ENCODE measurements at regions not wholly inside any gene's neighbourhood (a gene's known extent, or its start where the extent isn't known, plus 50 kb on each side); places are given as distances from the start of the nearest gene placed in this dataset.

DNA sequence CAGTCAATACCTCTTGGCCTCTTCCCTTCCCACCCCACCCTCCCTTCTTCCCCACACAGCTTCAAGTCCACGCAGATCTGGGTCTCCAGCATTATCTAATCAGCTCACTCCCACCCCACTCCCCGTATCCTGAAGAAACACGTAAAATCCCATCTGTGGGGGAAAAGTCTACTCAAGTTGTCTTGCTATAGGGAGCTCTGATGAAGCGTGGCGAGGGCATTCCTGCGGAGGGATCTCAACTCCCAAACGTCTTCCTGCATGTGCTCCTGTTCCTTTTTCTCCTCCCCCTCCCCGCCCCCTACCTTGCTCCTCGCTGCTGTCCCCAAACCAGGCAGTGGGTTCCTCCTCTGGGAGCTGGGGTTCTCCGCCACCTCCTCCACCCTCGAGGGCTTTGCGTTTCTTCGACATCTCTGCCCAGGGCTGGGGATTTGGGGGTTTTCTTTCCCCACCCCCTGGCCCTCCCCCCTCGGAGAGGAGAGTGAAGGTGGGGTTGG lies 181.8 kb downstream of the TBXT start:
- no peak overlapping the region for H3K4me3 ChIP-seq (ENCODE audit: low read length, poor library complexity, severe bottlenecking)
- H3K79me2 ChIP-seq (ENCODE audit: insufficient read depth, low read length) = no peaks in the 10 kb centered on the region
- H3F3A ChIP-seq (ENCODE audit: low read depth) = no peaks in the 10 kb centered on the region
- H3K9ac ChIP-seq (ENCODE audit: low read depth, low read length, poor library complexity, severe bottlenecking) = no peak overlapping the region
- no peaks in the 10 kb centered on the region for H3K9me3 ChIP-seq (ENCODE audit: insufficient read depth, low read depth, low read length)
- H3K4me1 ChIP-seq (ENCODE audit: insufficient read depth, low read length, poor library complexity, severe bottlenecking) = peaks cover 20% of the 10 kb centered on the region
- H3K9me2 ChIP-seq (replicated peaks; ENCODE audit: low read depth, low read length) = no peaks in the 10 kb centered on the region
- H3K4me2 ChIP-seq (ENCODE audit: low read depth, low read length, poor library complexity, severe bottlenecking) = peak overlapping the region; percentile 94
- no peak for TF ChIP-seq EZH2phosphoT487 (IDR thresholded peaks at IDR 0.05; ENCODE audit: borderline replicate concordance)
- no peaks in the 10 kb centered on the region for H4K20me1 ChIP-seq (ENCODE audit: insufficient read depth, low read length, poor library complexity, severe bottlenecking)
- H2AFZ ChIP-seq (ENCODE audit: low read length) = no peak overlapping the region
- no peaks in the 10 kb centered on the region for H3K36me3 ChIP-seq (ENCODE audit: insufficient read depth, low read length)
- peaks cover 8% of the 10 kb centered on the region for H3K27me3 ChIP-seq (ENCODE audit: insufficient read depth, low read length, poor library complexity, severe bottlenecking)

DNA sequence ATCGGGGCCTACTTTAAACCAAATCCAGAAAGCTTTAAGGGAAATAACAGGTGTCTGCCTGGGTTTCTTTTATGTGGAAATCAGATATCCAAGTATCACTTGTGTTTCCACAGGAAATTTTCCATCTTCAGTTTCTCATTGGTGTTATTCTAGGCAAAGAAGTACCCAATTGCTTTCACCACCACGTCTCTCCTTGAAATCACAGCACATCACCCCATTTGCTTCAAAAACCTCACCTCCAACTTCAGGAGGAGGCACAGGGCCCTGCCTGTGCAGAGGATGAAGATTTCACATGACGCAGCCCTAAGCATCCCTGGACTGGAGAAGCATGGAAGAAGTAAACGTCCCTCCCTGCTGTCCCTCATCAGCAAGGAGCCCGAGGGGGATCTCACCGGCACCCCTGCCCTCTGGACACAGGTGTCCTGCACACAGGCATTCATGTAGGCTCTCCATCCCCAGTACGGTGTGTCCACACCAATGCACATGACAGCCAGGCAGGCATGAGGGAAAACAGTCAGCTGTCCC lies 182.3 kb downstream of the TBXT start:
- H2AFZ ChIP-seq (ENCODE audit: low read length) = no peak overlapping the region
- no peaks in the 10 kb centered on the region for H3K9me3 ChIP-seq (ENCODE audit: insufficient read depth, low read depth, low read length)
- no peaks in the 10 kb centered on the region for H3K36me3 ChIP-seq (ENCODE audit: insufficient read depth, low read length)
- H3K27me3 ChIP-seq (ENCODE audit: insufficient read depth, low read length, poor library complexity, severe bottlenecking) = peaks cover 8% of the 10 kb centered on the region
- no peaks in the 10 kb centered on the region for H3K9me2 ChIP-seq (replicated peaks; ENCODE audit: low read depth, low read length)
- H3K79me2 ChIP-seq (ENCODE audit: insufficient read depth, low read length) = no peaks in the 10 kb centered on the region
- no peak overlapping the region for H3K9ac ChIP-seq (ENCODE audit: low read depth, low read length, poor library complexity, severe bottlenecking)
- no peak for TF ChIP-seq EZH2phosphoT487 (IDR thresholded peaks at IDR 0.05; ENCODE audit: borderline replicate concordance)
- TF ChIP-seq, protein P1, sequence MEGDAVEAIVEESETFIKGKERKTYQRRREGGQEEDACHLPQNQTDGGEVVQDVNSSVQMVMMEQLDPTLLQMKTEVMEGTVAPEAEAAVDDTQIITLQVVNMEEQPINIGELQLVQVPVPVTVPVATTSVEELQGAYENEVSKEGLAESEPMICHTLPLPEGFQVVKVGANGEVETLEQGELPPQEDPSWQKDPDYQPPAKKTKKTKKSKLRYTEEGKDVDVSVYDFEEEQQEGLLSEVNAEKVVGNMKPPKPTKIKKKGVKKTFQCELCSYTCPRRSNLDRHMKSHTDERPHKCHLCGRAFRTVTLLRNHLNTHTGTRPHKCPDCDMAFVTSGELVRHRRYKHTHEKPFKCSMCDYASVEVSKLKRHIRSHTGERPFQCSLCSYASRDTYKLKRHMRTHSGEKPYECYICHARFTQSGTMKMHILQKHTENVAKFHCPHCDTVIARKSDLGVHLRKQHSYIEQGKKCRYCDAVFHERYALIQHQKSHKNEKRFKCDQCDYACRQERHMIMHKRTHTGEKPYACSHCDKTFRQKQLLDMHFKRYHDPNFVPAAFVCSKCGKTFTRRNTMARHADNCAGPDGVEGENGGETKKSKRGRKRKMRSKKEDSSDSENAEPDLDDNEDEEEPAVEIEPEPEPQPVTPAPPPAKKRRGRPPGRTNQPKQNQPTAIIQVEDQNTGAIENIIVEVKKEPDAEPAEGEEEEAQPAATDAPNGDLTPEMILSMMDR (conservative IDR thresholded peaks at IDR 0.05; ENCODE audit: low read length) = no peak
- no peak overlapping the region for H3K4me3 ChIP-seq (ENCODE audit: low read length, poor library complexity, severe bottlenecking)
- H4K20me1 ChIP-seq (ENCODE audit: insufficient read depth, low read length, poor library complexity, severe bottlenecking) = no peaks in the 10 kb centered on the region
- H3K4me1 ChIP-seq (ENCODE audit: insufficient read depth, low read length, poor library complexity, severe bottlenecking) = peaks cover 20% of the 10 kb centered on the region
- no peaks in the 10 kb centered on the region for H3F3A ChIP-seq (ENCODE audit: low read depth)
- no peak overlapping the region for H3K4me2 ChIP-seq (ENCODE audit: low read depth, low read length, poor library complexity, severe bottlenecking)

DNA sequence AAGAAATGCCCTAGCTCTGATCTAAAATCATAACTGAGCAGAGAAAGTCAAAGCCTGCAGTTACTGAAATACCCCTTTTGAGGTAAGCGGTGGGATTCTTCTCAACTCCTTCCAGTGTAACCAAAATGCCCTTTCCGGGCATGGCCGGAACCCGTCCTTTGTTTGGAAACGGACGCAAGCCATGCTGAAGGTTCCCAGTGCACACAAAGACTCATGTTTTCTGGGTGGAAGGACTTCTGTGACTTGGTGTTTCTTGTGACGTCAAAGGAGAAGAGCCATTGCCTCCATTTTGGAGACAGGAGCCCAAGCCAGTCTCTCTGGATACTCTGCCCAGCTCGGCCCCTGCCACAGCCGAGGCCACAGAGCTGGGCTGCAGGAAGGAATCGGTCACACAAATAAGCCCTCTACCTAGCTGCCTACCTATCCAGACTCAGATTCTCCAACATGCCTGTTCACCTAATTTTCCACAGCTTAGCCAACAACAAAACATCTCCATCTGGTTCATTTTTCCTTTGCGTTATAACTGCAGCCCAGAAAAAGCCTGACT lies 182.8 kb downstream of the TBXT start:
- Histone ChIP-seq H3K36me3 (ENCODE audit: insufficient read depth, low read length) (no peaks in the 10 kb centered on the region), H3K4me2 (ENCODE audit: low read depth, low read length, poor library complexity, severe bottlenecking) (no peak overlapping the region), H3K79me2 (ENCODE audit: insufficient read depth, low read length) (no peaks in the 10 kb centered on the region), H2AFZ (ENCODE audit: low read length) (no peak overlapping the region), H3K9me3 (ENCODE audit: insufficient read depth, low read depth, low read length) (no peaks in the 10 kb centered on the region), H4K20me1 (ENCODE audit: insufficient read depth, low read length, poor library complexity, severe bottlenecking) (no peaks in the 10 kb centered on the region), H3K4me1 (ENCODE audit: insufficient read depth, low read length, poor library complexity, severe bottlenecking) (peaks cover 20% of the 10 kb centered on the region), H3K9me2 (replicated peaks; ENCODE audit: low read depth, low read length) (no peaks in the 10 kb centered on the region), H3K4me3 (ENCODE audit: low read length, poor library complexity, severe bottlenecking) (no peak overlapping the region), H3K27me3 (ENCODE audit: insufficient read depth, low read length, poor library complexity, severe bottlenecking) (peaks cover 8% of the 10 kb centered on the region), H3F3A (ENCODE audit: low read depth) (no peaks in the 10 kb centered on the region), H3K9ac (ENCODE audit: low read depth, low read length, poor library complexity, severe bottlenecking) (no peak overlapping the region)
- TF ChIP-seq, protein P1 (conservative IDR thresholded peaks at IDR 0.05; ENCODE audit: low read length) = no peak
- TF ChIP-seq EZH2phosphoT487 (IDR thresholded peaks at IDR 0.05; ENCODE audit: borderline replicate concordance) = no peak
